Tibial nerve (tissue), 4 donors: ENCODE measurements at regions not wholly inside any gene's neighbourhood (a gene's known extent, or its start where the extent isn't known, plus 50 kb on each side); places are given as distances from the start of the nearest gene placed in this dataset.

Source experiments
- DNase-seq, 2 donors: peaks; one replicate each; pipeline ENCODE4 v3.0.0-alpha.2; 2019; ENCODE audit warnings: low spot score in 2 of 2
- H3K27ac ChIP-seq, 4 donors: fragments of 200-600 bp; sonication (generic) in 3 of 4; one replicate each; pipeline ENCODE4 v1.5.1; 2017 to 2019; ENCODE audit warnings: mild to moderate bottlenecking in 1 of 4
- H3K27me3 ChIP-seq, 2 donors: fragments of 200-600 bp; sonication (generic) in 1 of 2; one replicate each; pipeline versions ENCODE4 v1.5.1 to v1.6.0; 2017 to 2019
- H3K36me3 ChIP-seq, 3 donors: fragments of 200-600 bp; sonication (generic); one replicate each; pipeline ENCODE4 v1.5.1; 2018 to 2019
- H3K4me1 ChIP-seq, 4 donors: fragments of 200-600 bp; sonication (generic) in 3 of 4; one replicate each; pipeline ENCODE4 v1.5.1; 2017 to 2019
- H3K4me3 ChIP-seq, 4 donors: fragments of 200-600 bp; sonication (generic) in 3 of 4; one replicate each; pipeline ENCODE4 v1.5.1; 2017 to 2019; ENCODE audit warnings: mild to moderate bottlenecking in 1 of 4, moderate library complexity in 1 of 4
- H3K9me3 ChIP-seq, 4 donors: fragments of 200-600 bp; sonication (generic) in 3 of 4; one replicate each; pipeline ENCODE4 v1.5.1; 2017 to 2019
- EP300 ChIP-seq, 2 donors: sonication (generic); formaldehyde crosslinking; IDR thresholded peaks; one replicate each; pipeline ENCODE4 v1.6.1; 2017; ENCODE audit warnings: antibody characterized with exemption in 2 of 2, mild to moderate bottlenecking in 1 of 2
- POLR2A ChIP-seq, 2 donors: fragments of 450-650 bp; IDR thresholded peaks; one replicate each; pipeline ENCODE4 v1.6.1; 2017; ENCODE audit warnings: antibody characterized with exemption in 2 of 2, mild to moderate bottlenecking in 2 of 2, moderate library complexity in 2 of 2
- WGBS, 2 donors: methylation state at CpG; one replicate each; pipeline ENCODE4 v1.1.5; 2018; 5-methylcytosine and 5-hydroxymethylcytosine counted together
- TF ChIP-seq, protein P1 (sequence below), 5 experiments: fragments of 200-600 bp in 3 of 5; fragments of 450-650 bp in 2 of 5; sonication (generic) in 3 of 5; IDR thresholded peaks; one replicate each; pipeline ENCODE4 v1.5.1; 2016 to 2019; ENCODE audit warnings: antibody characterized with exemption in 5 of 5, mild to moderate bottlenecking in 3 of 5, moderate library complexity in 2 of 5

DNA sequence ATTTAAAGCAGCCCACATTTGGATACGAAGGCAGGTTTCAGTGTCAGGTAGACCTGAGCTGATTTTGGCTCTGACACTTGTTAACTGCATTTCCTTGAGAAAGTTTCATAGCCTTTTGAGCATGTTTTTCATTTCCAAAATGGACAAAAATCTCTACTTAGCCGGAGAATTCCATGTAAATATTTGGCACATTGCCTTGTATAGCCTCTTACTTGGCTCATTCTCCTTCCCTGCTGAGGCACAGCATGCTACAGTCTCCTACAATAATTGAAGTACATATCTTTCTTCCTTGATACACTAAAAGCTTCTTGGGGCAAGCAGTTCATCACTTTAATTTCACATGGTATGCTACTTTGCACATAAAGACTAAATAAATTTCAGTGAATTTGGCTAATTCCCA, 772.2 kb upstream of the CHAC2 start:
- H3K4me3 ChIP-seq, result no peak overlapping the region
- H3K36me3 ChIP-seq, result no peaks in the 10 kb centered on the region
- no peak overlapping the region for H3K27ac ChIP-seq
- H3K4me1 ChIP-seq, result no peaks in the 10 kb centered on the region
- no peaks in the 10 kb centered on the region for H3K27me3 ChIP-seq
- peaks cover 0 to 11% (median 0%) of the 10 kb centered on the region in 4 donors for H3K9me3 ChIP-seq
- TF ChIP-seq POLR2A (IDR thresholded peaks at IDR 0.05) (no peak), EP300 (IDR thresholded peaks at IDR 0.05) (no peak)
- TF ChIP-seq, protein P1, sequence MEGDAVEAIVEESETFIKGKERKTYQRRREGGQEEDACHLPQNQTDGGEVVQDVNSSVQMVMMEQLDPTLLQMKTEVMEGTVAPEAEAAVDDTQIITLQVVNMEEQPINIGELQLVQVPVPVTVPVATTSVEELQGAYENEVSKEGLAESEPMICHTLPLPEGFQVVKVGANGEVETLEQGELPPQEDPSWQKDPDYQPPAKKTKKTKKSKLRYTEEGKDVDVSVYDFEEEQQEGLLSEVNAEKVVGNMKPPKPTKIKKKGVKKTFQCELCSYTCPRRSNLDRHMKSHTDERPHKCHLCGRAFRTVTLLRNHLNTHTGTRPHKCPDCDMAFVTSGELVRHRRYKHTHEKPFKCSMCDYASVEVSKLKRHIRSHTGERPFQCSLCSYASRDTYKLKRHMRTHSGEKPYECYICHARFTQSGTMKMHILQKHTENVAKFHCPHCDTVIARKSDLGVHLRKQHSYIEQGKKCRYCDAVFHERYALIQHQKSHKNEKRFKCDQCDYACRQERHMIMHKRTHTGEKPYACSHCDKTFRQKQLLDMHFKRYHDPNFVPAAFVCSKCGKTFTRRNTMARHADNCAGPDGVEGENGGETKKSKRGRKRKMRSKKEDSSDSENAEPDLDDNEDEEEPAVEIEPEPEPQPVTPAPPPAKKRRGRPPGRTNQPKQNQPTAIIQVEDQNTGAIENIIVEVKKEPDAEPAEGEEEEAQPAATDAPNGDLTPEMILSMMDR (IDR thresholded peaks at IDR 0.05), result no peak
- 37 to 43% methylated on average over 2 of the region's 2 CpGs for WGBS, 2 donors
- no peak for DNase-seq

DNA sequence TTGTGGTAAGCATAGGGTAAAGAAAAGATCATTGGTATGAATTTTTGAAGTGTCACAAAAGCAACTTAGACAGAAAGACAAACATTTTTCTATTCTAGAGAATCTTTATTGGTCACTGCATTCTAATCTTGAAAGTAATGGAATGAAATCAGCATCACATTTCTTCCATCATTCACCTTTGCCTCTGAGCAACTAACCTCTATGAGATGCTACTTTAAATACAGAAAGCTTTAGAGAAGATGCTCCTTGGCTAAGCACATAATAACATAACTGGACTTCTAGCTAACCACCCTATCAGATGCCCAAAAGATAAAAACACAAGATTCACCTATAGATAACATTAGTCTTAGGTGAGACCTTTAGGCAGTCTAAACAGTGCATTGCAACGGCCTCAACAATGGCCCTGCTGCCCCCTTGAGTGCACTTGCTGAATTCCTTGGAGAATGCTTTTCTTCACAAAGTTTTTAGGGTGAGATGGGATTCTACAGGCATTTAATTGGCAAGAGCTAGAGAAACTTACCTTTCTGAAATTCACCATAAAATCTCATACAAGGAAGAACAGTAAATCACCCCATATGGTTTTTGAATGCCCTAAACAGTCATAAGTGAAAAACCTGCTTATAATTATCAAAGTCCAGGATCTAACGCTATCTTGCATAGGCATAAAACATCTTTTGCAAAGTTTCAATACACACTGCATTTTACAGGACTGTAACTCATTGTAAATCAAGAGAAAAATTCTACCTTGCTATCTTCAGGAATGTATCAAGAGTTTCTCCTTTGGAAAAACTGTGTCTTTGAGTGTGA, 791.3 kb upstream of the CHAC2 start:
- Histone ChIP-seq H3K27ac (no peak overlapping the region), H3K36me3 (no peaks in the 10 kb centered on the region), H3K4me1 (no peaks in the 10 kb centered on the region), H3K27me3 (no peaks in the 10 kb centered on the region), H3K9me3 (no peaks in the 10 kb centered on the region), H3K4me3 (no peak overlapping the region)
- DNase-seq, result no peak
- 56 to 58% methylated on average over 2 of the region's 2 CpGs for WGBS, 2 donors
- TF ChIP-seq, protein P1 (IDR thresholded peaks at IDR 0.05), result peak in 3 of 5 experiments; percentile 12 to 38 (median 15)
- TF ChIP-seq POLR2A (IDR thresholded peaks at IDR 0.05) (no peak), EP300 (IDR thresholded peaks at IDR 0.05) (no peak)

DNA sequence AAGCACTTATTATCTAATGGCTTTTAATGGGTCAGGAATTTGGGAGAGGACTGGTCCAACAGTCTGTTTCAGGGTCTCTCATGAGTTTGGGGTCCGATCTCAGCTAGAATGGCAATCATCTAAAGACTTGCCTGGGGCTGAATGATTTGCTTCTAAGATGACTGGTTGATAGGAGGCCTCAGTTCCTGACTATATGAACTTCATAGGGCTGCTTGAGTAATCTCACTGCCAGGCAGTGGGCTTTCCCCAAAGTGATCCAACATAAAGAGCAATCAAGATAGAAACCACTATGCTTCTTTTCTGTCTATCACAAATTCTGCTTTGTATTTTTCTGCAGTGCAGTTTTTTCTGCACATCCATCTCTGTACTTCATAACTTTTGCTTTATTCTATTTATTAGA, 793.5 kb upstream of the CHAC2 start:
- TF ChIP-seq, protein P1 (IDR thresholded peaks at IDR 0.05), result no peak
- TF ChIP-seq EP300 (IDR thresholded peaks at IDR 0.05), result no peak
- TF ChIP-seq POLR2A (IDR thresholded peaks at IDR 0.05), result no peak
- Histone ChIP-seq H3K4me3 (no peak overlapping the region), H3K4me1 (no peaks in the 10 kb centered on the region), H3K9me3 (no peaks in the 10 kb centered on the region), H3K27me3 (no peaks in the 10 kb centered on the region), H3K36me3 (no peaks in the 10 kb centered on the region), H3K27ac (no peak overlapping the region)
- 86 to 90% methylated on average over 1 of the region's 1 CpG for WGBS, 2 donors
- no peak for DNase-seq

DNA sequence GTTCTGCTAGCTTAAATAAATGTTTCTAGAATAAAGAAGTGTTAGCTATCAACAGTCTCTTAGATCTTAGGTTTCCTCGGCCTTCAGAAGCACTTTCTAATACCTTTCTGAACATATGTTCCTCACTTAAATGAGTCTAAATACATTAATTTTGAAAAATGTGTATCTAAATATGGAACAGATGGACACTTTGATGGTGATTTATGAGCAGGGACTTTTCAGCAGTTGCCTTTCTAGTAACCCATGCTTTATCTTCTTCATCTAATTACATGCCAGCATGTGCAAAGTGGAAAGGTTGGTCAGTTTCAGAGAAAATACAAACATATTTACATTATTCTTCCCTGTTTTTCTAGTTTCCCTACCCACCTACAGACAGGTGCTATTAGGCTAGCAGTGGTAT, 797.0 kb upstream of the CHAC2 start:
- Histone ChIP-seq H3K4me3 (no peak overlapping the region), H3K36me3 (no peaks in the 10 kb centered on the region), H3K27ac (no peak overlapping the region), H3K4me1 (no peaks in the 10 kb centered on the region), H3K27me3 (no peaks in the 10 kb centered on the region), H3K9me3 (no peaks in the 10 kb centered on the region)
- 68 to 77% methylated on average over 1 of the region's 1 CpG for WGBS, 2 donors
- TF ChIP-seq EP300 (IDR thresholded peaks at IDR 0.05), result no peak
- no peak for TF ChIP-seq POLR2A (IDR thresholded peaks at IDR 0.05)
- DNase-seq, result no peak

DNA sequence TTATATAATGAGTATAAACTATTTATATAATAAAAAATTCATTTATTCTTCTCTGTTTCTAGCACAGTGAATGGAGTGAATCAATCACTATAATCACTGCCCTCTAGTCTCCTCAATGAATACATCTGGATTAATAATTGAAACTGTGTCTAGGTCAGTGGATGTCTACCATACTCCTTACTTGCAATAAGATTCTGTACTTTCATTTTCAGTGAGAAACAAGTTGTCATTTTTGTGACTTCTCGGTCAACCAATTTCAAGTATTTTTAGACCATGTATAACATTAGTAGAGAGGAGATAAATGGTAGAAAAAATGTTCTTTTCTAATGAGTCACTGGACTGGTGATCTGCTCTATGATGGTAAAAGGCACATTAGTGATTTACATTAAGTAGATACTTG, 799.6 kb upstream of the CHAC2 start:
- H3K4me3 ChIP-seq, result no peak overlapping the region
- H3K36me3 ChIP-seq, result no peaks in the 10 kb centered on the region
- WGBS, 2 donors, result 84 to 86% methylated on average over 1 of the region's 1 CpG
- DNase-seq, result no peak
- H3K27ac ChIP-seq, result no peak overlapping the region
- TF ChIP-seq, protein P1 (IDR thresholded peaks at IDR 0.05), result no peak
- TF ChIP-seq POLR2A (IDR thresholded peaks at IDR 0.05), result no peak
- TF ChIP-seq EP300 (IDR thresholded peaks at IDR 0.05), result no peak
- no peaks in the 10 kb centered on the region for H3K27me3 ChIP-seq
- no peaks in the 10 kb centered on the region for H3K9me3 ChIP-seq
- no peaks in the 10 kb centered on the region for H3K4me1 ChIP-seq
